ENCODE measurements at regions not wholly inside any gene's neighbourhood (a gene's known extent, or its start where the extent isn't known, plus 50 kb on each side); places are given as distances from the start of the nearest gene placed in this dataset.

DNA sequence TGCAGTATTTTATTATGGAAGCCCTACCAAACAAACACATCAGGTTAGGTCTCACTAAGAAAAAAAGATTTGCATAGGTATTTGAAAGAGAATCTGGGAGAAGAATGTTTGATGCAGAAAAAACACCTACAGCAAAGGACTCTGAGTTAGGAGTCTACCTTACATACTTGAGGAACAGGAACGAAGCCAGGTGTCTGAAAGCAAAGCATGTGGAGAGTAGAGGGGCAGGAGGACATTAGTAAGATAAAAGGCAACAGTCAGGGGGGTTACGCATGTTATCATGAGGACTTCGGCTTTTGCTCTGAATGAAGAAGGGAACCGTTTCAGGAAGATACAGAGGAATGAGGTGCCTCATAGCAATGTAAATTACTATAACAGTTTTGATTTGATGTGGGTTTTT, 87.9 kb upstream of the PTER start:
- no peak for DNase-seq (ENCODE audit: low read depth)
- TF ChIP-seq, protein P1, sequence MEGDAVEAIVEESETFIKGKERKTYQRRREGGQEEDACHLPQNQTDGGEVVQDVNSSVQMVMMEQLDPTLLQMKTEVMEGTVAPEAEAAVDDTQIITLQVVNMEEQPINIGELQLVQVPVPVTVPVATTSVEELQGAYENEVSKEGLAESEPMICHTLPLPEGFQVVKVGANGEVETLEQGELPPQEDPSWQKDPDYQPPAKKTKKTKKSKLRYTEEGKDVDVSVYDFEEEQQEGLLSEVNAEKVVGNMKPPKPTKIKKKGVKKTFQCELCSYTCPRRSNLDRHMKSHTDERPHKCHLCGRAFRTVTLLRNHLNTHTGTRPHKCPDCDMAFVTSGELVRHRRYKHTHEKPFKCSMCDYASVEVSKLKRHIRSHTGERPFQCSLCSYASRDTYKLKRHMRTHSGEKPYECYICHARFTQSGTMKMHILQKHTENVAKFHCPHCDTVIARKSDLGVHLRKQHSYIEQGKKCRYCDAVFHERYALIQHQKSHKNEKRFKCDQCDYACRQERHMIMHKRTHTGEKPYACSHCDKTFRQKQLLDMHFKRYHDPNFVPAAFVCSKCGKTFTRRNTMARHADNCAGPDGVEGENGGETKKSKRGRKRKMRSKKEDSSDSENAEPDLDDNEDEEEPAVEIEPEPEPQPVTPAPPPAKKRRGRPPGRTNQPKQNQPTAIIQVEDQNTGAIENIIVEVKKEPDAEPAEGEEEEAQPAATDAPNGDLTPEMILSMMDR (IDR thresholded peaks at IDR 0.05; ENCODE audit: insufficient read depth, low read depth, low read length, missing control alignments), result no peak
- no peak overlapping the region for H3K4me3 ChIP-seq (ENCODE audit: low read length)

DNA sequence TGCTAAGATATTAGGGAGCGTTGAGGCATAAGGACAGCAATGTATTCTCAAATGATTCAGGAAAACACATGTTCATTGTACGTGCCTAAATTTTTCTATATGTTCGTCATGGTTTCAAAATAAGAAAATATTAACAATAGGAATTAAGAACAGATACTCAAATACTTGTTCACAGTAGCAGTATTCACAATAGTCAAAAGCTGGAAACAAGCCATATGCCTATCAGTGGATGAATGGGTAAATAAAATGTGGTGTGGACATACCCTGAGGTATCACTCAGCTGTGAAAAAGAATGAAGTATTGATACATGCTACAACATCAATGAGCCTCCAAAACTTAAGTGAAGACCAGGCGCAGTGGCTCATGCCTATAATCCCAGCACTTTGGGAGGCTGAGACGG, 84.7 kb upstream of the PTER start:
- no peak for DNase-seq (ENCODE audit: low read depth)
- TF ChIP-seq, protein P1 (IDR thresholded peaks at IDR 0.05; ENCODE audit: insufficient read depth, low read depth, low read length, missing control alignments), result no peak
- H3K4me3 ChIP-seq (ENCODE audit: low read length), result no peak overlapping the region

DNA sequence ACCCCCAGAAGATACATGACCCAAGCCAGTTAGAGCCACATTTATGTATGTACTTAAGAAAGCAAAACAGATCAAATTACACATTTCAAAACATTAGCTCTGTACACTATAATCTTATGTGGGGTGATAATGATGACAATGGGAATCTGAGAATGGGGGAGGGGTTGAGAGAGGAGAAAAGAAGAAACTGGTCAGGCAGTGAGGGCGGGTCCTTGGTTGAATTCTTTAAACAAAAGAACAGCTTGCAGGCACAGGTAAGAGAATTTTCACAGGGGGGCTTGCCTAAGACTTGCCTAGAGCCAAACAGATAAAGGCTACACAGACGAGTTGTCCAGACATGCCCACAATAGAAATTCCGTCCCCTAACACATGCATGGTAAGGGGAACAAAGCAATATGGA, 76.8 kb upstream of the PTER start:
- TF ChIP-seq, protein P1 (IDR thresholded peaks at IDR 0.05; ENCODE audit: insufficient read depth, low read depth, low read length, missing control alignments), result no peak
- H3K4me3 ChIP-seq (ENCODE audit: low read length), result no peak overlapping the region

DNA sequence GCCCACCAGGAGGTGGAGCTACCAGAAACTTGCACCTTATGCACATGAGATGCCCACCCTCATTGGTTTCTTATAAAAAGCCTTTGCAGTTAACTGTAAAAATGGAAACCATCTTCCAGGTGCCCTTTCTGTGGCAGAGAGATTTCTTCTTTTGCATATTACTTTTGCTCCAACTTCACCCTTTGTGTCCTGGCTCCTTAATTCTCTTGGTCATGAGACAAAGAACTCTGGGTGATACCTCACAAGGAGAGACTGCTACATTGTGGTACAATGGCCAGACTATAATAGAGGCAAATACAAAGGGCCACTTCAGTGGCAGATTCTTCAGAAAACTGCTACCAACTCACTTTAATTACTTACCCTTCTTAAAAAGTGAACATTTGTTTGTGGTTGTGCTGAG, 76.4 kb upstream of the PTER start:
- H3K4me3 ChIP-seq (ENCODE audit: low read length), result no peak overlapping the region
- TF ChIP-seq, protein P1 (IDR thresholded peaks at IDR 0.05; ENCODE audit: insufficient read depth, low read depth, low read length, missing control alignments), result no peak
- no peak for DNase-seq (ENCODE audit: low read depth)

More for the DNA sequence above, 76.8 kb upstream of the PTER start:
- peak; percentile 51 for DNase-seq (ENCODE audit: low read depth)

DNA sequence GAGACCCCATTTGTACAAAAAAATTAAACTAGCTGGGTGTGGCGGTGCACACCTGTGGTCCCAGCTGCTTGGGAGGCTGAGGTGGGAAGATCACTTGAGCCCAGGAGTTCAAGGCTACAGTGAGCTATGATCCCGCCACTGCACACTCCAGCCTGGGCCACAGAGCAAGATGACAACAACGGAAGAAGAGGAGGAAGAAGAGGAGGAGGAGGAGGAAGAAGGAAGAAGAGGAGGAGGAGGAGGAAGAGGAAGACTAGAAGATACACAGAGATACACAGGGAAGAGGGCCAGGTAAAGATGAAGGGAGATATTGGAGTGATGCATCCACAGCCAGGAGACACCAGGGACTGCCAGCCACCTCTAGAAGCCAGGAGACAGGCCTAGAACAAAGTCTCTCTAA, 75.7 kb upstream of the PTER start:
- H3K4me3 ChIP-seq (ENCODE audit: low read length), result no peak overlapping the region
- TF ChIP-seq, protein P1 (IDR thresholded peaks at IDR 0.05; ENCODE audit: insufficient read depth, low read depth, low read length, missing control alignments), result no peak
- DNase-seq (ENCODE audit: low read depth), result no peak

DNA sequence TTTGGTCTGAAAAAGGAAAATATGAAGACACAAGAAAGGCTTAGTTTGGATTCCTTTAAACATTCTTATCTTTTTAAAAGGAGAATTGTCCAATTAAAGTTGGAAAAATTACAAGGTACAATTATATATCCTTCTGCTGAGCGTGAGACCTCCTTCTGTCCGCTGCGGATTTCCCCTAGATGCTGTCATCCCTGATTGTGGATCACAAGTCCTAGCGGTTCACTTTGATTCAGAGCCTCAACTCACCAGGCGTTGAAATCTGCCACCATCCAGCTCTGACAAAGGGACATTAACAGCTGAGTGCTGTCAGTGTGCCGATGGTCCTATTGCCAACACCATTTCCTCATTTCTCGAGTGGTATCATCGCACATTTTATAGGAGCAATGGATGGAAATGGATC, 73.1 kb upstream of the PTER start:
- TF ChIP-seq, protein P1 (IDR thresholded peaks at IDR 0.05; ENCODE audit: insufficient read depth, low read depth, low read length, missing control alignments), result no peak
- no peak overlapping the region for H3K4me3 ChIP-seq (ENCODE audit: low read length)
- no peak for DNase-seq (ENCODE audit: low read depth)

DNA sequence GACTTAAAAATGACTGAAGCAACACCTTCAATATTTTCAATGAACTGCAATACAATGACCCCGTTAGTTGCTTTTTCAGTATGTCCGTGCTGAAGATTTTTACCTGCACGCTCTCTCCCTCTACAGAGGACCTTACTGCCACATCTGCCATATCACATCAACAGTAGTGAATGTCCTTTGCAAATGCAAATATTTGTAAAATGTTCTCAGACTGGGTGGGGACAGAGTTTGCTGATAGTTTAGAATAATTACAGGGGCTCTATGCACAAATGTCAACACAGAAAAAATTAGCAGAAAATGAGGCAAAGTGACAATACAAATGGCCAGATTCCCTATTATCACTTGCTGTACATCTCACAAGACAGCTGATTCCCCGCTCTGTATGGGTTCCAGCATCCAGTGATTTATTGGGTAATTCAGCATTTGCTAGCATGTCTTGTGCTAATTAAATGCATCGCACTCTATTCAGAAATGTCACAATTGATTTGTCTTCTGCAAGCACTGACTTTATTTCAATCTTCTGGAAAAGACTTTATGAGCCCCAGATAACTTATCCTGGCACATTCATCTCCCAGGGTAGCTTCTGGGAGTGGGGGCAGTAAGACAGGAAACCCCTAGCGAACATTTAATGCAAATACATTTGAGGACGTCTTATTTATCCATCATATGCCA, 69.1 kb upstream of the PTER start:
- TF ChIP-seq, protein P1 (IDR thresholded peaks at IDR 0.05; ENCODE audit: insufficient read depth, low read depth, low read length, missing control alignments), result no peak
- H3K4me3 ChIP-seq (ENCODE audit: low read length), result no peak overlapping the region
- no peak for DNase-seq (ENCODE audit: low read depth)
